ENCODE measurements at regions not wholly inside any gene's neighbourhood (a gene's known extent, or its start where the extent isn't known, plus 50 kb on each side); places are given as distances from the start of the nearest gene placed in this dataset.

- TF ChIP-seq CTCF (IDR thresholded peaks at IDR 0.05; ENCODE audit: low read depth, low read length), result peak; percentile 25
These were observed 50.0 kb downstream of the SPRING1 start for GRCh38 chr12:116687888-116688287.

GRCh38 chr12:116684891-116685290, 53.0 kb downstream of the SPRING1 start:
- no peak for TF ChIP-seq CTCF (IDR thresholded peaks at IDR 0.05; ENCODE audit: low read depth, low read length)
- H3K4me3 ChIP-seq (ENCODE audit: low read depth, low read length), result no peak overlapping the region

More at GRCh38 chr12:116687888-116688287, 50.0 kb downstream of the SPRING1 start:
- H3K4me3 ChIP-seq (ENCODE audit: low read depth, low read length), result no peak overlapping the region

- no peak for TF ChIP-seq CTCF (IDR thresholded peaks at IDR 0.05; ENCODE audit: low read depth, low read length)
- no peak overlapping the region for H3K4me3 ChIP-seq (ENCODE audit: low read depth, low read length)
These were observed 60.6 kb downstream of the SPRING1 start for GRCh38 chr12:116677202-116677661.

GRCh38 chr12:116675339-116676107, 62.3 kb downstream of the SPRING1 start:
- TF ChIP-seq CTCF (IDR thresholded peaks at IDR 0.05; ENCODE audit: low read depth, low read length), result no peak
- no peak overlapping the region for H3K4me3 ChIP-seq (ENCODE audit: low read depth, low read length)

GRCh38 chr12:116674643-116675183, 63.2 kb downstream of the SPRING1 start:
- TF ChIP-seq CTCF (IDR thresholded peaks at IDR 0.05; ENCODE audit: low read depth, low read length), result no peak
- no peak overlapping the region for H3K4me3 ChIP-seq (ENCODE audit: low read depth, low read length)

GRCh38 chr12:116673681-116674111, 64.2 kb downstream of the SPRING1 start:
- no peak for TF ChIP-seq CTCF (IDR thresholded peaks at IDR 0.05; ENCODE audit: low read depth, low read length)
- H3K4me3 ChIP-seq (ENCODE audit: low read depth, low read length), result no peak overlapping the region

- no peak overlapping the region for H3K4me3 ChIP-seq (ENCODE audit: low read depth, low read length)
- TF ChIP-seq CTCF (IDR thresholded peaks at IDR 0.05; ENCODE audit: low read depth, low read length), result no peak
These were observed 64.9 kb downstream of the SPRING1 start for GRCh38 chr12:116672842-116673516.

All from WI38 (cell line).